ENCODE measurements at regions not wholly inside any gene's neighbourhood (a gene's known extent, or its start where the extent isn't known, plus 50 kb on each side); places are given as distances from the start of the nearest gene placed in this dataset.
"Not testable (repeated sequence)": the region's sequence is repeated elsewhere in the genome, so short reads cannot be mapped to it uniquely, and the experiment has no call there.

GRCh38 chr7:150046290-150047194, 172.8 kb downstream of the ATP6V0E2 start:
- not testable (repeated sequence) for DNase-seq (ENCODE audit: low spot score)

- peak; percentile 60 for DNase-seq (ENCODE audit: low spot score)
Measured at GRCh38 chr7:150047329-150047728, 173.6 kb downstream of the ATP6V0E2 start.

GRCh38 chr7:150047772-150048171, 174.0 kb downstream of the ATP6V0E2 start:
- DNase-seq (ENCODE audit: low spot score) = peak; percentile 49

GRCh38 chr7:150048244-150049011, 174.7 kb downstream of the ATP6V0E2 start:
- peak; percentile 68 for DNase-seq (ENCODE audit: low spot score)

- peak; percentile 78 for DNase-seq (ENCODE audit: low spot score)
Measured at GRCh38 chr7:150049012-150049655, 175.4 kb downstream of the ATP6V0E2 start.

- not testable (repeated sequence) for DNase-seq (ENCODE audit: low spot score)
Measured at GRCh38 chr7:150053396-150053795, 179.6 kb downstream of the ATP6V0E2 start.

- DNase-seq (ENCODE audit: low spot score) = not testable (repeated sequence)
Measured at GRCh38 chr7:150054242-150054641, 180.5 kb downstream of the ATP6V0E2 start.

- DNase-seq (ENCODE audit: low spot score) = not testable (repeated sequence)
Measured at GRCh38 chr7:150060259-150061221, 186.8 kb downstream of the ATP6V0E2 start.

GRCh38 chr7:150063195-150063594, 189.4 kb downstream of the ATP6V0E2 start:
- not testable (repeated sequence) for DNase-seq (ENCODE audit: low spot score)

- DNase-seq (ENCODE audit: low spot score) = not testable (repeated sequence)
Measured at GRCh38 chr7:150069555-150070313, 196.0 kb downstream of the ATP6V0E2 start.

- DNase-seq (ENCODE audit: low spot score) = not testable (repeated sequence)
Measured at GRCh38 chr7:150077543-150077942, 203.8 kb downstream of the ATP6V0E2 start.

- not testable (repeated sequence) for DNase-seq (ENCODE audit: low spot score)
Measured at GRCh38 chr7:150081865-150082264, 208.1 kb downstream of the ATP6V0E2 start.

- DNase-seq (ENCODE audit: low spot score) = not testable (repeated sequence)
Measured at GRCh38 chr7:150084724-150085123, 211.0 kb downstream of the ATP6V0E2 start.

GRCh38 chr7:150087478-150087877, 213.7 kb downstream of the ATP6V0E2 start:
- not testable (repeated sequence) for DNase-seq (ENCODE audit: low spot score)

GRCh38 chr7:150089139-150089538, 215.4 kb downstream of the ATP6V0E2 start:
- not testable (repeated sequence) for DNase-seq (ENCODE audit: low spot score)

GRCh38 chr7:150090776-150091175, 217.0 kb downstream of the ATP6V0E2 start:
- not testable (repeated sequence) for DNase-seq (ENCODE audit: low spot score)

- not testable (repeated sequence) for DNase-seq (ENCODE audit: low spot score)
Measured at GRCh38 chr7:150093897-150094296, 220.1 kb downstream of the ATP6V0E2 start.

- DNase-seq (ENCODE audit: low spot score) = not testable (repeated sequence)
Measured at GRCh38 chr7:150096213-150096994, 222.6 kb downstream of the ATP6V0E2 start.

- DNase-seq (ENCODE audit: low spot score) = not testable (repeated sequence)
Measured at GRCh38 chr7:150098592-150098991, 224.6 kb upstream of the LRRC61 start.
